ENCODE measurements at regions not wholly inside any gene's neighbourhood (a gene's known extent, or its start where the extent isn't known, plus 50 kb on each side); places are given as distances from the start of the nearest gene placed in this dataset.

DNA sequence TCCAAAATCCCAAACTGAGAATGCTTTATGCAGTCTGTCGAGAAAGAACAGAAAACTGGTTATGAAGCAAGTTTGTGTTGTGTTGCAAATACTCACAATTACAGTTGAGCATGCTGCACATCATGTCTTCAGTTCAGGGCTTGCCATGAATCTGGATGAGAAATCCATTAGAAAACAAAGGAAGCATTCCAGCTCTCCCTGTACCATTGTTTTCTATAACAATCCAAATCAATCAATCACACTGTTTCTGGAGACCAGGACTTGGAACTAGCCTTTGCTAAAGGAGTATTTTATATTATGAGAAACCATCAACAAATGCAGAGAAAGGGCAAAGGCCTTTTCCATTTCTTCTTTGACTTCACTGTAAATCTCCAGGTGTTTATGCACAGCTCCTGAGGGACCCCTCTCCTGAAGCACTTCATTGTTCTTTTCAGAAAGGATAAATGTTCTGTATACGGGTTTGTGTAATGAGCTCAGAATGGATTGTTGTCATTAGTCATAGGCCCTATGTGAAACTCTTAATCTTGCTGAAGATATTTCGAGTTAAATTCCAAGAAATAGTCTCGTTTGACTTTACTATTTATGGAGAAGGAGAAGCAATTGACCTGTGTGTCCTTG, 364.7 kb upstream of the POM121L12 start:
- H3K4me1 Mint-ChIP-seq (ENCODE audit: low read depth): no peaks in the 10 kb centered on the region
- H3K9me3 Mint-ChIP-seq: peaks cover 9% of the 10 kb centered on the region
- no peaks in the 10 kb centered on the region for H3K27me3 Mint-ChIP-seq (ENCODE audit: low read depth)

DNA sequence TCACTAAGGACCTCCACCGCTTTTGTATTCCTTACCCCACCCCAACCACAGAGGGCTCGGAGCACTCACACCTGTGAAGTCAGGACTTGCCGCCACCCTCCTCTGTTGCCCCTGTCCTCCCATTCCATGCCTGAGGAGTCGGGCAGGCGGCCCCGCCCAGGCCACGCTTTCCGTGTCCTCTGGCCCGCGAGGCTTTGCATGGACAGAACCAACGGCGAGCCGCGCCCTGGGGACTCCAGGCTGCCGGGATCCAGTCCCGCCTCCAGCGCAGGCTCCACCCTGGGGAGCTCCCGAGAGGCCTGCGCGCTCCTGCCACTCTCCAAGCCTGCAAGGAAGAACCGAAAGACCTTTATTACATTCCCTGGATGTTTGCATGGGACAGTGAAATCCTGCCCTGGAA, 366.4 kb upstream of the POM121L12 start:
- no peaks in the 10 kb centered on the region for H3K27me3 Mint-ChIP-seq (ENCODE audit: low read depth)
- H3K27ac Mint-ChIP-seq: no peak overlapping the region
- no peaks in the 10 kb centered on the region for H3K4me1 Mint-ChIP-seq (ENCODE audit: low read depth)
- no peak overlapping the region for H3K4me3 Mint-ChIP-seq
- H3K9me3 Mint-ChIP-seq: peaks cover 10% of the 10 kb centered on the region
- no peaks in the 10 kb centered on the region for H3K36me3 Mint-ChIP-seq (ENCODE audit: low read depth)

More for the DNA sequence above, 364.7 kb upstream of the POM121L12 start:
- Mint-ChIP-seq H3K27ac (no peak overlapping the region), H3K36me3 (ENCODE audit: low read depth) (no peaks in the 10 kb centered on the region), H3K4me3 (no peak overlapping the region)

DNA sequence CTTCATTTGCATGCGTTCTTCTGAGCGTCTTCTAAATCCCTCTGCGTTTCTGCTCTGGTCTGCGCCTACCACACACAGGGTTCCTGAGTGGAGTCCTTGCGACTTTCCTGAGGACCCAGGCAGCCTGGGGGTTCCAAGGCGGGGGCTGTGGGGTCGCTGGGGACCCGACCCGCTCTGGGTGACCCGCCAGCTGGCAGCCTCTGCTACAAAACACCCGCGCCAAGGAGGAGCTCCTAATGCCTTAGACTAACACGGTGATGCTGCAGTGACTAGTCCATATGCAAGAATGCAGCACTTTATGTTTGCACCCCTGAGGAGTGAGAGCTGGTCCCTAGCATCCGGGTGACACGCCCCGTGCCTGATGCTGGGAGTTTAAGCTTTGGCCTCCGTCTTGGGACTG, 367.0 kb upstream of the POM121L12 start:
- Mint-ChIP-seq H3K4me3 (no peak overlapping the region), H3K27me3 (ENCODE audit: low read depth) (no peaks in the 10 kb centered on the region)

DNA sequence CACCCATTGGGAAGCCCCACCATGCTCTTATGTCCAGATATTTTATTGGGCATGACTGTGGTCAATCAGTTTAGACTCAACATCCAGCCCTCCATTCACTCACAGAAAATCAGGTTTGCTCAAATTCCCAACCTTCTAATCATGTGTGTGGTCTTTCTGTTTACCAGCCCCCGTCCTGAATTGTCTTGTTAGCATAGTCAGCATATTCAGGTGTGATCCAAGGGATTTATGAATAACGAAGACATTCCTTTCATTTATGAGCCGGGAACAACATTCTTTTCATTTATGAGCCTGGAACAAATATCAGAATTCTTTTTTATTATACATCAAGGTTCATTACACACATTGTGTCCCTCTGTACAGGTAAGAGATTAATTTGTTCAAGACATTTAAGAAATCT, 376.3 kb upstream of the POM121L12 start:
- H3K27me3 Mint-ChIP-seq (ENCODE audit: low read depth): no peaks in the 10 kb centered on the region
- H3K9me3 Mint-ChIP-seq: peaks cover 7% of the 10 kb centered on the region
- H3K4me1 Mint-ChIP-seq (ENCODE audit: low read depth): no peaks in the 10 kb centered on the region
- H3K4me3 Mint-ChIP-seq: no peak overlapping the region
- H3K27ac Mint-ChIP-seq: no peak overlapping the region
- H3K36me3 Mint-ChIP-seq (ENCODE audit: low read depth): no peaks in the 10 kb centered on the region

More for the DNA sequence above, 367.0 kb upstream of the POM121L12 start:
- peaks cover 10% of the 10 kb centered on the region for H3K9me3 Mint-ChIP-seq
- H3K4me1 Mint-ChIP-seq (ENCODE audit: low read depth): no peaks in the 10 kb centered on the region
- no peaks in the 10 kb centered on the region for H3K36me3 Mint-ChIP-seq (ENCODE audit: low read depth)
- H3K27ac Mint-ChIP-seq: no peak overlapping the region

GRCh38 chr7:52656098-52656497, 379.3 kb upstream of the POM121L12 start:
- Mint-ChIP-seq H3K9me3 (peaks cover 18% of the 10 kb centered on the region), H3K4me1 (ENCODE audit: low read depth) (no peaks in the 10 kb centered on the region), H3K36me3 (ENCODE audit: low read depth) (no peaks in the 10 kb centered on the region), H3K4me3 (no peak overlapping the region), H3K27me3 (ENCODE audit: low read depth) (no peaks in the 10 kb centered on the region), H3K27ac (no peak overlapping the region)

GRCh38 chr7:52652621-52653020, 382.8 kb upstream of the POM121L12 start:
- no peaks in the 10 kb centered on the region for H3K27me3 Mint-ChIP-seq (ENCODE audit: low read depth)
- no peak overlapping the region for H3K27ac Mint-ChIP-seq
- peaks cover 18% of the 10 kb centered on the region for H3K9me3 Mint-ChIP-seq
- H3K4me3 Mint-ChIP-seq: no peak overlapping the region
- H3K4me1 Mint-ChIP-seq (ENCODE audit: low read depth): no peaks in the 10 kb centered on the region
- no peaks in the 10 kb centered on the region for H3K36me3 Mint-ChIP-seq (ENCODE audit: low read depth)

GRCh38 chr7:52648872-52649271, 386.6 kb upstream of the POM121L12 start:
- H3K36me3 Mint-ChIP-seq (ENCODE audit: low read depth): no peaks in the 10 kb centered on the region
- peaks cover 22% of the 10 kb centered on the region for H3K9me3 Mint-ChIP-seq
- no peaks in the 10 kb centered on the region for H3K27me3 Mint-ChIP-seq (ENCODE audit: low read depth)
- H3K4me1 Mint-ChIP-seq (ENCODE audit: low read depth): no peaks in the 10 kb centered on the region
- H3K27ac Mint-ChIP-seq: no peak overlapping the region
- no peak overlapping the region for H3K4me3 Mint-ChIP-seq

- no peak overlapping the region for H3K27ac Mint-ChIP-seq
- H3K9me3 Mint-ChIP-seq: peaks cover 16% of the 10 kb centered on the region
- no peaks in the 10 kb centered on the region for H3K36me3 Mint-ChIP-seq (ENCODE audit: low read depth)
- no peak overlapping the region for H3K4me3 Mint-ChIP-seq
- H3K27me3 Mint-ChIP-seq (ENCODE audit: low read depth): no peaks in the 10 kb centered on the region
- H3K4me1 Mint-ChIP-seq (ENCODE audit: low read depth): no peaks in the 10 kb centered on the region
These were observed 388.4 kb upstream of the POM121L12 start for GRCh38 chr7:52647046-52647445.

DNA sequence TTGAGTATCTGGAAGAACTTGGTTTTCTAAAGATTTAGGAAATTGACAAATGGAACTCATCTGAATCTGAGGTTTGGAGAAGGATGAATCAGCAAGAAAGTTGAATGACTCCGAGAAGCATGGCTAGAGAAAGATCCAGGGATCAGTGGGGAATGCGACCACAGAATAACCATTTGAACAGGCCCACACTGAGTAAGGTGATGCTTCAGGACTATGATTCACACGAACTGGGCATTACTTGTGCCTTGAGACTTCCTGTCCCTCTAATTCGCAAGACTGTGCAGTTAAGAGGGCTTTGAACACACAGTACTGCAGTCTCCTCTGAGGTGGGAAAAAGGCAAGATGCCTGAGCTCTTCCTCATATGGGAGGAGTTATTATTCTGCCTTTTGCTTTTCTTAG, 395.5 kb upstream of the POM121L12 start:
- no peak overlapping the region for H3K27ac Mint-ChIP-seq
- no peak overlapping the region for H3K4me3 Mint-ChIP-seq
- H3K4me1 Mint-ChIP-seq (ENCODE audit: low read depth): no peaks in the 10 kb centered on the region
- H3K36me3 Mint-ChIP-seq (ENCODE audit: low read depth): no peaks in the 10 kb centered on the region
- no peaks in the 10 kb centered on the region for H3K27me3 Mint-ChIP-seq (ENCODE audit: low read depth)
- H3K9me3 Mint-ChIP-seq: peaks cover 3% of the 10 kb centered on the region

GRCh38 chr7:52639126-52639525, 396.3 kb upstream of the POM121L12 start:
- H3K4me1 Mint-ChIP-seq (ENCODE audit: low read depth): no peaks in the 10 kb centered on the region
- H3K27ac Mint-ChIP-seq: no peak overlapping the region
- no peaks in the 10 kb centered on the region for H3K27me3 Mint-ChIP-seq (ENCODE audit: low read depth)
- no peak overlapping the region for H3K4me3 Mint-ChIP-seq
- H3K36me3 Mint-ChIP-seq (ENCODE audit: low read depth): no peaks in the 10 kb centered on the region
- H3K9me3 Mint-ChIP-seq: peaks cover 3% of the 10 kb centered on the region

DNA sequence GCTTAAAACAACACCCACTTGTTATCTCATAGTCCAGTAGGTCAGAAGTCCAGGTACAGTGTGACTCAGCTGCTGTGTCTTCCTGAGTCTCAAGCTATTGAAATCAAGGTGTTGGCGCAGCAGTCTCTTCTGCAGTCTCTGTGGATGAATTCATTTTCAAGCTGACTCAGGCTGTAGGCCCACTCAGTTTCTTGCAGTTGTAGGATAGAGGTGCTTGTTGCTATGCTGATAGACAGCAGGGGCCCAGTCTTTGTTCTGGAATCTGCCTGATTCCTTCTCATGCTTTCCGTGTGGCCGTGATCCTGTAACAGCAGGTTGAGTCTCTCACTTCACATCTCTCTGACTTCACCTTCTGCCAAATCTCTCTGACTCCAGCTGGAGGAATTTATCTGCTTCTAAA, 400.4 kb upstream of the POM121L12 start:
- Mint-ChIP-seq H3K27me3 (ENCODE audit: low read depth) (no peaks in the 10 kb centered on the region), H3K4me3 (no peak overlapping the region), H3K27ac (no peak overlapping the region), H3K9me3 (peaks cover 11% of the 10 kb centered on the region), H3K4me1 (ENCODE audit: low read depth) (no peaks in the 10 kb centered on the region), H3K36me3 (ENCODE audit: low read depth) (no peaks in the 10 kb centered on the region)

- H3K27me3 Mint-ChIP-seq (ENCODE audit: low read depth): no peaks in the 10 kb centered on the region
- H3K4me3 Mint-ChIP-seq: no peak overlapping the region
- no peak overlapping the region for H3K27ac Mint-ChIP-seq
- peaks cover 22% of the 10 kb centered on the region for H3K9me3 Mint-ChIP-seq
- H3K4me1 Mint-ChIP-seq (ENCODE audit: low read depth): no peaks in the 10 kb centered on the region
- H3K36me3 Mint-ChIP-seq (ENCODE audit: low read depth): no peaks in the 10 kb centered on the region
These were observed 414.6 kb upstream of the POM121L12 start for GRCh38 chr7:52620849-52621248.

DNA sequence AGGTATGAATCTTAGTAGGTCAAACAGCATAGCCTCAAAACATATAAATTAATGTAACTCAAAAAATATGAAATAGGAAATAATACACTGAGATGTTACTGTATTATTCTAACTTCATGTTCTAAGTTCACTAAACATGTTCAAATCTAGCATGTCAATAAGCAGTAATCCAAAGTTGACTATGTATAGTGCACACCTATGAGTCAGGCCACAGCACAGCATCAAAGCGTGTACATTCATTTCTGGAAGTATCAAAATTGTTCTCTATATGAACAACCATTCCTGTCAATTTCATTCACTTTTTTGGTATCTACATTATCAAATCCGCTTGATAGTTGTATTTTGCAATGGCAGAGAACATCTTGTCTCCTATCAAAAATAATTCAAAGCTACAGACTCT, 418.9 kb upstream of the POM121L12 start:
- Mint-ChIP-seq H3K9me3 (peaks cover 26% of the 10 kb centered on the region), H3K27ac (no peak overlapping the region), H3K4me3 (no peak overlapping the region), H3K27me3 (ENCODE audit: low read depth) (no peaks in the 10 kb centered on the region), H3K36me3 (ENCODE audit: low read depth) (no peaks in the 10 kb centered on the region), H3K4me1 (ENCODE audit: low read depth) (no peaks in the 10 kb centered on the region)

GRCh38 chr7:52615021-52615695, 420.3 kb upstream of the POM121L12 start:
- Mint-ChIP-seq H3K9me3 (peaks cover 36% of the 10 kb centered on the region), H3K36me3 (ENCODE audit: low read depth) (no peaks in the 10 kb centered on the region), H3K4me3 (no peak overlapping the region), H3K27me3 (ENCODE audit: low read depth) (no peaks in the 10 kb centered on the region), H3K27ac (no peak overlapping the region), H3K4me1 (ENCODE audit: low read depth) (no peaks in the 10 kb centered on the region)

GRCh38 chr7:52609511-52609910, 425.9 kb upstream of the POM121L12 start:
- Mint-ChIP-seq H3K9me3 (peaks cover 34% of the 10 kb centered on the region), H3K4me1 (ENCODE audit: low read depth) (no peaks in the 10 kb centered on the region), H3K36me3 (ENCODE audit: low read depth) (no peaks in the 10 kb centered on the region), H3K27ac (no peak overlapping the region), H3K27me3 (ENCODE audit: low read depth) (no peaks in the 10 kb centered on the region), H3K4me3 (no peak overlapping the region)

Measured in T-helper 1 cell treated with Interleukin-12 subunit alpha and Interleukin-12 subunit beta and Interleukin-4 antibody, amounts not matched to agents 30 μg/mL and 1 μg/mL, for 36 hours (primary cell).